GM23338 (cell line): ENCODE measurements at regions not wholly inside any gene's neighbourhood (a gene's known extent, or its start where the extent isn't known, plus 50 kb on each side); places are given as distances from the start of the nearest gene placed in this dataset.
A peak's percentile ranks its signal among the peaks of the same experiment; 100 is the strongest.

Experiments used
- ATAC-seq: fragments of 200-7000 bp; cut with Tn5 transposase; 3 replicates; pipeline ENCODE4 v1.9.1; 2020
- DNase-seq: peaks from one replicate; pipeline ENCODE4 v3.0.0-alpha.2; 2015; ENCODE audit warnings: low spot score
- H2AFZ ChIP-seq: fragments of 200-600 bp; sonication (generic); 2 replicates; pipeline ENCODE4 v1.8.0; 2016; ENCODE audit warnings: antibody characterized with exemption, mild to moderate bottlenecking, moderate library complexity
- H3F3A ChIP-seq: fragments of 200-600 bp; sonication (generic); replicated peaks from 2 replicates; pipeline ENCODE4 v1.8.0; 2017; ENCODE audit warnings: antibody characterized with exemption, mixed run types, low read depth
- H3K27ac ChIP-seq: fragments of 200-600 bp; sonication (generic); 2 replicates; pipeline ENCODE4 v1.6.1; 2016; ENCODE audit warnings: low read depth
- H3K27me3 ChIP-seq: fragments of 200-600 bp; sonication (generic); 2 replicates; pipeline ENCODE4 v1.8.0; 2016; ENCODE audit warnings: mild to moderate bottlenecking, mixed run types, moderate library complexity; ENCODE audit not compliant: insufficient read depth
- H3K36me3 ChIP-seq: fragments of 200-600 bp; sonication (generic); 2 replicates; pipeline ENCODE4 v1.8.0; 2016; ENCODE audit warnings: mild to moderate bottlenecking; ENCODE audit not compliant: insufficient read depth
- H3K4me1 ChIP-seq: fragments of 200-600 bp; sonication (generic); 2 replicates; pipeline ENCODE4 v1.8.0; 2016; ENCODE audit warnings: mild to moderate bottlenecking, moderate library complexity; ENCODE audit not compliant: insufficient read depth
- H3K4me2 ChIP-seq: fragments of 200-600 bp; sonication (generic); 2 replicates; pipeline ENCODE4 v1.7.1; 2017; ENCODE audit warnings: mixed run types
- H3K4me3 ChIP-seq: fragments of 200-600 bp; sonication (generic); 2 replicates; pipeline ENCODE4 v1.6.1; 2016; ENCODE audit warnings: mixed run types
- H3K79me2 ChIP-seq: fragments of 200-600 bp; sonication (generic); replicated peaks from 2 replicates; pipeline ENCODE4 v1.8.0; 2017; ENCODE audit warnings: mild to moderate bottlenecking; ENCODE audit not compliant: insufficient read depth
- H3K9me2 ChIP-seq: fragments of 200-600 bp; sonication (generic); 2 replicates; pipeline ENCODE4 v1.8.0; 2017; ENCODE audit not compliant: insufficient read depth
- H4K20me1 ChIP-seq: fragments of 200-600 bp; sonication (generic); replicated peaks from 2 replicates; pipeline ENCODE4 v1.8.0; 2017; ENCODE audit warnings: mild to moderate bottlenecking; ENCODE audit not compliant: insufficient read depth
- H3K27ac Mint-ChIP-seq: 2 replicates; pipeline ENCODE4 v1.8.0; 2020; ENCODE audit warnings: inconsistent platforms, mild to moderate bottlenecking, moderate library complexity, mixed read lengths
- H3K27me3 Mint-ChIP-seq: 3 replicates; pipeline ENCODE4 v1.8.0; 2022; ENCODE audit warnings: low read depth, mild to moderate bottlenecking, moderate library complexity, mixed read lengths, inconsistent platforms; ENCODE audit not compliant: insufficient read depth, poor library complexity
- H3K36me3 Mint-ChIP-seq: 3 replicates; pipeline ENCODE4 v1.8.0; 2021; ENCODE audit warnings: low read depth, mild to moderate bottlenecking, inconsistent platforms, moderate library complexity, mixed read lengths
- H3K4me1 Mint-ChIP-seq: 3 replicates; pipeline ENCODE4 v1.8.0; 2020; ENCODE audit warnings: mild to moderate bottlenecking, inconsistent platforms, mixed read lengths
- H3K4me3 Mint-ChIP-seq: 3 replicates; pipeline ENCODE4 v1.8.0; 2021; ENCODE audit warnings: moderate library complexity, mild to moderate bottlenecking, inconsistent platforms, mixed read lengths
- H3K9me3 Mint-ChIP-seq: 3 replicates; pipeline ENCODE4 v1.8.0; 2020; ENCODE audit warnings: moderate library complexity, mild to moderate bottlenecking, inconsistent platforms, mixed read lengths
- CREB1 ChIP-seq: fragments of 250-450 bp; sonication (Bioruptor Pico); IDR thresholded peaks from 2 replicates; pipeline ENCODE4 v1.5.0; 2020; ENCODE audit warnings: low read depth, mild to moderate bottlenecking, moderate library complexity
- ETS1 ChIP-seq: IDR thresholded peaks from 2 replicates; pipeline ENCODE4 v1.6.1; 2016; ENCODE audit warnings: antibody characterized with exemption
- EZH2 ChIP-seq: fragments of 200-600 bp; sonication (generic); IDR thresholded peaks from one replicate; pipeline ENCODE4 v1.8.0; 2017; ENCODE audit warnings: antibody characterized with exemption, mild to moderate bottlenecking, low read depth; ENCODE audit not compliant: unreplicated experiment
- EZH2phosphoT487 ChIP-seq: fragments of 200-600 bp; sonication (generic); IDR thresholded peaks from one replicate; pipeline ENCODE4 v1.8.1; 2018; ENCODE audit warnings: antibody characterized with exemption; ENCODE audit not compliant: unreplicated experiment
- JUNB ChIP-seq: IDR thresholded peaks from one replicate; pipeline ENCODE4 v1.6.1; 2016; ENCODE audit warnings: antibody characterized with exemption; ENCODE audit not compliant: unreplicated experiment
- NANOG ChIP-seq: IDR thresholded peaks from 2 replicates; pipeline ENCODE4 v1.6.1; 2016; ENCODE audit warnings: antibody characterized with exemption, borderline replicate concordance
- POLR2AphosphoS5 ChIP-seq: IDR thresholded peaks from 2 replicates; pipeline ENCODE4 v1.6.1; 2016; ENCODE audit warnings: antibody characterized with exemption, low read depth
- REST ChIP-seq: IDR thresholded peaks from one replicate; pipeline ENCODE4 v1.6.1; 2018; ENCODE audit warnings: antibody characterized with exemption; ENCODE audit not compliant: unreplicated experiment
- STAT1 ChIP-seq: IDR thresholded peaks from one replicate; pipeline ENCODE4 v1.6.1; 2016; ENCODE audit warnings: antibody characterized with exemption; ENCODE audit not compliant: unreplicated experiment
- ZNF114 ChIP-seq: fragments of 250-450 bp; sonication (Bioruptor Pico); IDR thresholded peaks from 2 replicates; pipeline ENCODE4 v1.5.0; 2020; ENCODE audit warnings: mild to moderate bottlenecking, moderate library complexity
- ZNF331 ChIP-seq: fragments of 250-450 bp; sonication (Bioruptor Pico); IDR thresholded peaks from 2 replicates; pipeline ENCODE4 v1.5.0; 2020; ENCODE audit warnings: low read depth, mild to moderate bottlenecking, moderate library complexity
- TF ChIP-seq, protein P1 (sequence below): fragments of 250-450 bp; sonication (Bioruptor Pico); IDR thresholded peaks from 2 replicates; pipeline ENCODE4 v1.5.0; 2020; ENCODE audit warnings: mild to moderate bottlenecking, moderate library complexity
- TF ChIP-seq, protein P2 (sequence below), 2 experiments: fragments of 200-600 bp in 1 of 2; sonication (generic) in 1 of 2; conservative IDR thresholded peaks; 2 replicates each; pipeline versions ENCODE4 v1.5.1 to v1.6.1; 2016 to 2017; ENCODE audit warnings: antibody characterized with exemption in 2 of 2, low read depth in 2 of 2, mild to moderate bottlenecking in 2 of 2, moderate library complexity in 1 of 2

DNA sequence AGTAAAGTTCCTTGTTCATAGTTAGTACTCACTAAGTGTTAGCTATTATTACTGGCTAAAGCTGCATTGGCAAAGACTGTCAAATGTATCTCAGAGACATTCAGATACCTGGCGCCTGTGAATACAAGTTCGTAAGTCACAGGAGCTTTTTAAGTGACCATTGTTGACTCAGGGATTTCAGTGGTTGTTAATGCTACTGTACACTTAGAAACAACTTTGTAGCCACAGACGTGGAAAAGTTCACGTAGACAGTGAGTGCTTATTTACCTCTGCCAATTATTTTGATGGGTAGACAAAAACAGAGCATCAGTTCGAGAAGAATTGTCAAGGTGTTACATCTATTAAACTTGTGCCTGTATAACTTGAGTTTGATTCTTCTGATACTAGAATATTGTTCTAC lies 59.1 kb upstream of the RRP15 start:
- Histone ChIP-seq H3K36me3 (no peaks in the 10 kb centered on the region), H2AFZ (peak overlapping the region; percentile 34; the same call in 1 of the 2 replicates), H3K4me2 (no peak overlapping the region), H4K20me1 (no peaks in the 10 kb centered on the region; the same call in 1 of the 2 replicates), H3F3A (no peaks in the 10 kb centered on the region), H3K4me1 (no peaks in the 10 kb centered on the region), H3K27me3 (no peaks in the 10 kb centered on the region), H3K79me2 (no peaks in the 10 kb centered on the region), H3K4me3 (no peak overlapping the region), H3K9me2 (no peaks in the 10 kb centered on the region), H3K27ac (no peak overlapping the region)
- DNase-seq: no peak
- H3K4me1 Mint-ChIP-seq: no peaks in the 10 kb centered on the region
- no peaks in the 10 kb centered on the region for H3K9me3 Mint-ChIP-seq
- no peaks in the 10 kb centered on the region for H3K36me3 Mint-ChIP-seq
- no peak for ATAC-seq
- no peak overlapping the region for H3K4me3 Mint-ChIP-seq
- no peaks in the 10 kb centered on the region for H3K27me3 Mint-ChIP-seq
- no peak overlapping the region for H3K27ac Mint-ChIP-seq
- TF ChIP-seq ZNF331 (CRISPR knock-in tag): no peak
- TF ChIP-seq NANOG: no peak
- TF ChIP-seq, protein P1, sequence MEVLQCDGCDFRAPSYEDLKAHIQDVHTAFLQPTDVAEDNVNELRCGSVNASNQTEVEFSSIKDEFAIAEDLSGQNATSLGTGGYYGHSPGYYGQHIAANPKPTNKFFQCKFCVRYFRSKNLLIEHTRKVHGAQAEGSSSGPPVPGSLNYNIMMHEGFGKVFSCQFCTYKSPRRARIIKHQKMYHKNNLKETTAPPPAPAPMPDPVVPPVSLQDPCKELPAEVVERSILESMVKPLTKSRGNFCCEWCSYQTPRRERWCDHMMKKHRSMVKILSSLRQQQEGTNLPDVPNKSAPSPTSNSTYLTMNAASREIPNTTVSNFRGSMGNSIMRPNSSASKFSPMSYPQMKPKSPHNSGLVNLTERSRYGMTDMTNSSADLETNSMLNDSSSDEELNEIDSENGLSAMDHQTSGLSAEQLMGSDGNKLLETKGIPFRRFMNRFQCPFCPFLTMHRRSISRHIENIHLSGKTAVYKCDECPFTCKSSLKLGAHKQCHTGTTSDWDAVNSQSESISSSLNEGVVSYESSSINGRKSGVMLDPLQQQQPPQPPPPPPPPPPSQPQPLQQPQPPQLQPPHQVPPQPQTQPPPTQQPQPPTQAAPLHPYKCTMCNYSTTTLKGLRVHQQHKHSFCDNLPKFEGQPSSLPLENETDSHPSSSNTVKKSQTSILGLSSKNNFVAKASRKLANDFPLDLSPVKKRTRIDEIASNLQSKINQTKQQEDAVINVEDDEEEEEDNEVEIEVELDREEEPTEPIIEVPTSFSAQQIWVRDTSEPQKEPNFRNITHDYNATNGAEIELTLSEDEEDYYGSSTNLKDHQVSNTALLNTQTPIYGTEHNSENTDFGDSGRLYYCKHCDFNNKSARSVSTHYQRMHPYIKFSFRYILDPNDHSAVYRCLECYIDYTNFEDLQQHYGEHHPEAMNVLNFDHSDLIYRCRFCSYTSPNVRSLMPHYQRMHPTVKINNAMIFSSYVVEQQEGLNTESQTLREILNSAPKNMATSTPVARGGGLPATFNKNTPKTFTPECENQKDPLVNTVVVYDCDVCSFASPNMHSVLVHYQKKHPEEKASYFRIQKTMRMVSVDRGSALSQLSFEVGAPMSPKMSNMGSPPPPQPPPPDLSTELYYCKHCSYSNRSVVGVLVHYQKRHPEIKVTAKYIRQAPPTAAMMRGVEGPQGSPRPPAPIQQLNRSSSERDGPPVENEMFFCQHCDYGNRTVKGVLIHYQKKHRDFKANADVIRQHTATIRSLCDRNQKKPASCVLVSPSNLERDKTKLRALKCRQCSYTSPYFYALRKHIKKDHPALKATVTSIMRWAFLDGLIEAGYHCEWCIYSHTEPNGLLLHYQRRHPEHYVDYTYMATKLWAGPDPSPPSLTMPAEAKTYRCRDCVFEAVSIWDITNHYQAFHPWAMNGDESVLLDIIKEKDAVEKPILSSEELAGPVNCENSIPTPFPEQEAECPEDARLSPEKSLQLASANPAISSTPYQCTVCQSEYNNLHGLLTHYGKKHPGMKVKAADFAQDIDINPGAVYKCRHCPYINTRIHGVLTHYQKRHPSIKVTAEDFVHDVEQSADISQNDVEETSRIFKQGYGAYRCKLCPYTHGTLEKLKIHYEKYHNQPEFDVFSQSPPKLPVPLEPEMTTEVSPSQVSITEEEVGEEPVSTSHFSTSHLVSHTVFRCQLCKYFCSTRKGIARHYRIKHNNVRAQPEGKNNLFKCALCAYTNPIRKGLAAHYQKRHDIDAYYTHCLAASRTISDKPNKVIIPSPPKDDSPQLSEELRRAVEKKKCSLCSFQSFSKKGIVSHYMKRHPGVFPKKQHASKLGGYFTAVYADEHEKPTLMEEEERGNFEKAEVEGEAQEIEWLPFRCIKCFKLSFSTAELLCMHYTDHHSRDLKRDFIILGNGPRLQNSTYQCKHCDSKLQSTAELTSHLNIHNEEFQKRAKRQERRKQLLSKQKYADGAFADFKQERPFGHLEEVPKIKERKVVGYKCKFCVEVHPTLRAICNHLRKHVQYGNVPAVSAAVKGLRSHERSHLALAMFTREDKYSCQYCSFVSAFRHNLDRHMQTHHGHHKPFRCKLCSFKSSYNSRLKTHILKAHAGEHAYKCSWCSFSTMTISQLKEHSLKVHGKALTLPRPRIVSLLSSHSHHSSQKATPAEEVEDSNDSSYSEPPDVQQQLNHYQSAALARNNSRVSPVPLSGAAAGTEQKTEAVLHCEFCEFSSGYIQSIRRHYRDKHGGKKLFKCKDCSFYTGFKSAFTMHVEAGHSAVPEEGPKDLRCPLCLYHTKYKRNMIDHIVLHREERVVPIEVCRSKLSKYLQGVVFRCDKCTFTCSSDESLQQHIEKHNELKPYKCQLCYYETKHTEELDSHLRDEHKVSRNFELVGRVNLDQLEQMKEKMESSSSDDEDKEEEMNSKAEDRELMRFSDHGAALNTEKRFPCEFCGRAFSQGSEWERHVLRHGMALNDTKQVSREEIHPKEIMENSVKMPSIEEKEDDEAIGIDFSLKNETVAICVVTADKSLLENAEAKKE: no peak
- TF ChIP-seq REST: no peak
- TF ChIP-seq EZH2phosphoT487: no peak
- TF ChIP-seq ETS1: no peak
- no peak for TF ChIP-seq POLR2AphosphoS5
- no peak for TF ChIP-seq EZH2
- no peak for TF ChIP-seq STAT1
- TF ChIP-seq JUNB: no peak
- no peak for TF ChIP-seq CREB1
- TF ChIP-seq, protein P2, sequence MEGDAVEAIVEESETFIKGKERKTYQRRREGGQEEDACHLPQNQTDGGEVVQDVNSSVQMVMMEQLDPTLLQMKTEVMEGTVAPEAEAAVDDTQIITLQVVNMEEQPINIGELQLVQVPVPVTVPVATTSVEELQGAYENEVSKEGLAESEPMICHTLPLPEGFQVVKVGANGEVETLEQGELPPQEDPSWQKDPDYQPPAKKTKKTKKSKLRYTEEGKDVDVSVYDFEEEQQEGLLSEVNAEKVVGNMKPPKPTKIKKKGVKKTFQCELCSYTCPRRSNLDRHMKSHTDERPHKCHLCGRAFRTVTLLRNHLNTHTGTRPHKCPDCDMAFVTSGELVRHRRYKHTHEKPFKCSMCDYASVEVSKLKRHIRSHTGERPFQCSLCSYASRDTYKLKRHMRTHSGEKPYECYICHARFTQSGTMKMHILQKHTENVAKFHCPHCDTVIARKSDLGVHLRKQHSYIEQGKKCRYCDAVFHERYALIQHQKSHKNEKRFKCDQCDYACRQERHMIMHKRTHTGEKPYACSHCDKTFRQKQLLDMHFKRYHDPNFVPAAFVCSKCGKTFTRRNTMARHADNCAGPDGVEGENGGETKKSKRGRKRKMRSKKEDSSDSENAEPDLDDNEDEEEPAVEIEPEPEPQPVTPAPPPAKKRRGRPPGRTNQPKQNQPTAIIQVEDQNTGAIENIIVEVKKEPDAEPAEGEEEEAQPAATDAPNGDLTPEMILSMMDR (conservative IDR thresholded peaks at IDR 0.05; ENCODE audit: low read depth in 2 of 2): no peak
- no peak for TF ChIP-seq ZNF114 (CRISPR knock-in tag)
